ENCODE measurements at regions not wholly inside any gene's neighbourhood (a gene's known extent, or its start where the extent isn't known, plus 50 kb on each side); places are given as distances from the start of the nearest gene placed in this dataset.

- no peak for FAIRE-seq
- no peak for DNase-seq
- no peak overlapping the region for H3K27ac ChIP-seq (ENCODE audit: low read depth in 2 of 2, low read length in 2 of 2)
- intact Hi-C loops (cut with DNase I): no loop called here
- no peaks in the 10 kb centered on the region for H3K9me3 ChIP-seq (ENCODE audit: control insufficient read depth in 2 of 3, insufficient read depth in 1 of 3, low read length in 3 of 3)
- no peaks in the 10 kb centered on the region for H3K27me3 ChIP-seq (ENCODE audit: control insufficient read depth, insufficient read depth, low read length)
- no peak overlapping the region for H3K9ac ChIP-seq (ENCODE audit: low read length in 3 of 3)
- H3K4me3 ChIP-seq (ENCODE audit: low read length in 3 of 3): no peak overlapping the region
- no peak for TF ChIP-seq CTCF (IDR thresholded peaks at IDR 0.05; ENCODE audit: borderline replicate concordance, extremely low read depth, insufficient read depth)
- H3K4me1 ChIP-seq (ENCODE audit: control insufficient read depth in 2 of 3, insufficient read depth in 2 of 3, low read depth in 1 of 3, low read length in 3 of 3): no peaks in the 10 kb centered on the region
- no peaks in the 10 kb centered on the region for H3K36me3 ChIP-seq (ENCODE audit: control insufficient read depth in 2 of 3, insufficient read depth in 3 of 3, low read length in 3 of 3)
Measured at GRCh38 chr4:134720030-134720429, 518.4 kb upstream of the PABPC4L start.

- Histone ChIP-seq H3K4me3 (ENCODE audit: low read length in 3 of 3) (no peak overlapping the region), H3K27ac (ENCODE audit: low read depth in 2 of 2, low read length in 2 of 2) (no peak overlapping the region), H3K36me3 (ENCODE audit: control insufficient read depth in 2 of 3, insufficient read depth in 3 of 3, low read length in 3 of 3) (no peaks in the 10 kb centered on the region), H3K9ac (ENCODE audit: low read length in 3 of 3) (no peak overlapping the region), H3K9me3 (ENCODE audit: control insufficient read depth in 2 of 3, insufficient read depth in 1 of 3, low read length in 3 of 3) (no peaks in the 10 kb centered on the region), H3K27me3 (ENCODE audit: control insufficient read depth, insufficient read depth, low read length) (no peaks in the 10 kb centered on the region), H3K4me1 (ENCODE audit: control insufficient read depth in 2 of 3, insufficient read depth in 2 of 3, low read depth in 1 of 3, low read length in 3 of 3) (no peaks in the 10 kb centered on the region)
- FAIRE-seq (no peak), DNase-seq (no peak)
- TF ChIP-seq CTCF (IDR thresholded peaks at IDR 0.05; ENCODE audit: borderline replicate concordance, extremely low read depth, insufficient read depth): no peak
- intact Hi-C loops (cut with DNase I): no loop called here
Measured at GRCh38 chr4:134708616-134709015, 507.0 kb upstream of the PABPC4L start.

- TF ChIP-seq CTCF (IDR thresholded peaks at IDR 0.05; ENCODE audit: borderline replicate concordance, extremely low read depth, insufficient read depth): no peak
- H3K27me3 ChIP-seq (ENCODE audit: control insufficient read depth, insufficient read depth, low read length): no peaks in the 10 kb centered on the region
- no peak for DNase-seq
- no peak overlapping the region for H3K9ac ChIP-seq (ENCODE audit: low read length in 3 of 3)
- H3K4me3 ChIP-seq (ENCODE audit: low read length in 3 of 3): no peak overlapping the region
- H3K27ac ChIP-seq (ENCODE audit: low read depth in 2 of 2, low read length in 2 of 2): no peak overlapping the region
- FAIRE-seq: no peak
- H3K36me3 ChIP-seq (ENCODE audit: control insufficient read depth in 2 of 3, insufficient read depth in 3 of 3, low read length in 3 of 3): no peaks in the 10 kb centered on the region
- no peaks in the 10 kb centered on the region for H3K4me1 ChIP-seq (ENCODE audit: control insufficient read depth in 2 of 3, insufficient read depth in 2 of 3, low read depth in 1 of 3, low read length in 3 of 3)
- no peaks in the 10 kb centered on the region for H3K9me3 ChIP-seq (ENCODE audit: control insufficient read depth in 2 of 3, insufficient read depth in 1 of 3, low read length in 3 of 3)
- intact Hi-C loops (cut with DNase I): no loop called here
Measured at GRCh38 chr4:134708026-134708425, 506.4 kb upstream of the PABPC4L start.

GRCh38 chr4:134702374-134702773 lies 500.8 kb upstream of the PABPC4L start:
- Histone ChIP-seq H3K36me3 (ENCODE audit: control insufficient read depth in 2 of 3, insufficient read depth in 3 of 3, low read length in 3 of 3) (no peaks in the 10 kb centered on the region), H3K4me1 (ENCODE audit: control insufficient read depth in 2 of 3, insufficient read depth in 2 of 3, low read depth in 1 of 3, low read length in 3 of 3) (no peaks in the 10 kb centered on the region), H3K27me3 (ENCODE audit: control insufficient read depth, insufficient read depth, low read length) (no peaks in the 10 kb centered on the region), H3K27ac (ENCODE audit: low read depth in 2 of 2, low read length in 2 of 2) (no peak overlapping the region), H3K4me3 (ENCODE audit: low read length in 3 of 3) (no peak overlapping the region), H3K9me3 (ENCODE audit: control insufficient read depth in 2 of 3, insufficient read depth in 1 of 3, low read length in 3 of 3) (no peaks in the 10 kb centered on the region), H3K9ac (ENCODE audit: low read length in 3 of 3) (no peak overlapping the region)
- intact Hi-C loops (cut with DNase I): no loop called here
- FAIRE-seq (no peak), DNase-seq (no peak)
- no peak for TF ChIP-seq CTCF (IDR thresholded peaks at IDR 0.05; ENCODE audit: borderline replicate concordance, extremely low read depth, insufficient read depth)
